ENCODE measurements at regions not wholly inside any gene's neighbourhood (a gene's known extent, or its start where the extent isn't known, plus 50 kb on each side); places are given as distances from the start of the nearest gene placed in this dataset.
"Not testable (repeated sequence)": the region's sequence is repeated elsewhere in the genome, so short reads cannot be mapped to it uniquely, and the experiment has no call there.

DNA sequence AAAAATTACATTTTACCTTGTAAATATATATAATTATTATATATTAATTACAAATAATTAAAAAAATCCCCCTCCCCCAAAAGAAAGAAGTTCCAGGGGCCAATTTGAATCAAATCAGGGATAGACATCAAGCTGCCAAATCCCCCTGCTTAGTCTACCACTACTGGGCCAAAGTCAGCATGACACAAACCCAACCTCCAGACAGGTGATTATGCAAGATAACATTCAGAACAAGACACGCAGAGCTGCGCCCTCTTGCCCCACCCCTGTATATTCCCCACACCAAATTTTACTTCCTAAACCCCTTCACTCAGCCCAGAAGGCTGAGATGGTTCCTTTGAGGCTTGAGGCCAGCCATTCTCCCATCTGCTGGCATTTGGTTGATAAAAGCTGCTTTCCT is 2059.1 kb upstream of the CDH6 start:
- TF ChIP-seq, protein P1, sequence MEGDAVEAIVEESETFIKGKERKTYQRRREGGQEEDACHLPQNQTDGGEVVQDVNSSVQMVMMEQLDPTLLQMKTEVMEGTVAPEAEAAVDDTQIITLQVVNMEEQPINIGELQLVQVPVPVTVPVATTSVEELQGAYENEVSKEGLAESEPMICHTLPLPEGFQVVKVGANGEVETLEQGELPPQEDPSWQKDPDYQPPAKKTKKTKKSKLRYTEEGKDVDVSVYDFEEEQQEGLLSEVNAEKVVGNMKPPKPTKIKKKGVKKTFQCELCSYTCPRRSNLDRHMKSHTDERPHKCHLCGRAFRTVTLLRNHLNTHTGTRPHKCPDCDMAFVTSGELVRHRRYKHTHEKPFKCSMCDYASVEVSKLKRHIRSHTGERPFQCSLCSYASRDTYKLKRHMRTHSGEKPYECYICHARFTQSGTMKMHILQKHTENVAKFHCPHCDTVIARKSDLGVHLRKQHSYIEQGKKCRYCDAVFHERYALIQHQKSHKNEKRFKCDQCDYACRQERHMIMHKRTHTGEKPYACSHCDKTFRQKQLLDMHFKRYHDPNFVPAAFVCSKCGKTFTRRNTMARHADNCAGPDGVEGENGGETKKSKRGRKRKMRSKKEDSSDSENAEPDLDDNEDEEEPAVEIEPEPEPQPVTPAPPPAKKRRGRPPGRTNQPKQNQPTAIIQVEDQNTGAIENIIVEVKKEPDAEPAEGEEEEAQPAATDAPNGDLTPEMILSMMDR (IDR thresholded peaks at IDR 0.05; ENCODE audit: insufficient read depth, low read length, severe bottlenecking): no peak
- no peaks in the 10 kb centered on the region for H3K27me3 ChIP-seq (ENCODE audit: control insufficient read depth, insufficient read depth, low read length)
- H3K4me3 ChIP-seq (ENCODE audit: low read depth, low read length): no peak overlapping the region
- FAIRE-seq (no peak), DNase-seq (ENCODE audit: low read depth) (no peak)
- H3K36me3 ChIP-seq (ENCODE audit: control insufficient read depth, insufficient read depth, low read length): no peaks in the 10 kb centered on the region

DNA sequence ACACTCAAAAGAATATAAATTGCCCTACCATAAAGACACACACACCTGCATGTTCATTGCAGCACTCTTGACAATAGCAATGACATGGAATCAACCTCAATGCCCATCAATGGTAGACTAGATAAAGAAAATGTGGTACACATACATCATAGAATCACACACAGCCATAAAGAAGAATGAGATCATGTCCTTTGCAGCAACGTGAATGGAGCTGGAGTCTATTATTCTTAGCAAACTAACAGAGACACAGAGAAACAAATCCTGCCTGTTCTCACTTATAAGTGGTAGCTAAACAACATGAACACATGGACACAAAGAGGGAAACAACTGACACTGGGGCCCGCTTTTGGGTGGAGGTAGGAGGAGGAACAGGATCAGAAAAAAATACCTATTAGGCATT is 2062.2 kb upstream of the CDH6 start:
- Histone ChIP-seq H3K27me3 (ENCODE audit: control insufficient read depth, insufficient read depth, low read length) (no peaks in the 10 kb centered on the region), H3K36me3 (ENCODE audit: control insufficient read depth, insufficient read depth, low read length) (no peaks in the 10 kb centered on the region), H3K4me3 (ENCODE audit: low read depth, low read length) (no peak overlapping the region)
- no peak for FAIRE-seq
- TF ChIP-seq, protein P1 (IDR thresholded peaks at IDR 0.05; ENCODE audit: insufficient read depth, low read length, severe bottlenecking): no peak
- DNase-seq (ENCODE audit: low read depth): no peak

DNA sequence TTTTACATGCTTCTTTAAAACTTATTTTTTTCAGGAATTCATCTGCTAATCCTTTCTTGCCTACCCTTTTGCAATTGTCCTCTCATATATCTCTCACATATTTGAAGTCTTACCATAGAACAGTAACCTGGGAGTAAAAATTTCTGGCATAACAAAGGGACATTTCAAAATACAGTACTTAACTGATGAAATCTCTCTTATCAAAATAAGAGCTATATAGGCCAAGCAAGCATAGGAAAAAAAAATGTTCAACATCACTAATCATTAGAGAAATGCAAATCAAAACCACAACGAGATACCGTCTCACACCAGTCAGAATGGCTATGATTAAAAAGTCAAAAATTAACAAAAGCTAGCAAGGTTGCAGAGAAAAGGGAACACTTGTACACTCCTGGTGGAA is 2062.7 kb upstream of the CDH6 start:
- Histone ChIP-seq H3K4me3 (ENCODE audit: low read depth, low read length) (no peak overlapping the region), H3K36me3 (ENCODE audit: control insufficient read depth, insufficient read depth, low read length) (no peaks in the 10 kb centered on the region), H3K27me3 (ENCODE audit: control insufficient read depth, insufficient read depth, low read length) (no peaks in the 10 kb centered on the region)
- FAIRE-seq (no peak), DNase-seq (ENCODE audit: low read depth) (no peak)
- TF ChIP-seq, protein P1 (IDR thresholded peaks at IDR 0.05; ENCODE audit: insufficient read depth, low read length, severe bottlenecking): no peak

DNA sequence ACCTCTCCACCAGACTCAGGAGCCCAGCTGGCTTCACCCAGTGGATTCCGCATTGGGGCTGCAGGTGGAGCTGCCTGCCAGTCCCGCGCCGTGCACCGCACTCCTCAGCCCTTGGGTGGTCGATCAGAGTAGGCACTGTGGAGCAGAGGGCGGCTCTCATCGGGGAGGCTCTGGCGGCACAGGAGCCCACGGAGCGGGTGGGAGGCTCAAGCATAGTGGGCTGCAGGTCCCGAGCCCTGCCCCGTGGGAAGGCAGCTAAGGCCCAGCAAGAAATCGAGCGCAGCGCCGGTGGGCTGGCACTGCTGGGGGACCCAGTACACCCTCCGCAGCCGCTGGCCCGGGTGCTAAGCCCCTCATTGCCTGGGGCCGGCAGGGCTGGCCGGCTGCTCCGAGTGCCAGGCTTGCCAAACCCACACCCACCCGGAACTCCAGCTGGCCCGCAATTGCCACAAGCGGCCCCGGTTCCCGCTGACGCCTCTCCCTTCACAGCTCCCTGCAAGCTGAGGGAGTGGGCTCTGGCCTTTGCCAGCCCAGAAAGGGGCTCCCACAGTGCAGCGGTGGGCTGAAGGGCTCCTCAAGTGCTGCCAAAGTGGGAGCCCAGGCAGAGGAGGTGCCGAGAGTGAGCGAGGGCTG is 2065.8 kb upstream of the CDH6 start:
- H3K27me3 ChIP-seq (ENCODE audit: control insufficient read depth, insufficient read depth, low read length); H3K4me3 ChIP-seq (ENCODE audit: low read depth, low read length); DNase-seq (ENCODE audit: low read depth); FAIRE-seq; H3K36me3 ChIP-seq (ENCODE audit: control insufficient read depth, insufficient read depth, low read length): not testable (repeated sequence)

DNA sequence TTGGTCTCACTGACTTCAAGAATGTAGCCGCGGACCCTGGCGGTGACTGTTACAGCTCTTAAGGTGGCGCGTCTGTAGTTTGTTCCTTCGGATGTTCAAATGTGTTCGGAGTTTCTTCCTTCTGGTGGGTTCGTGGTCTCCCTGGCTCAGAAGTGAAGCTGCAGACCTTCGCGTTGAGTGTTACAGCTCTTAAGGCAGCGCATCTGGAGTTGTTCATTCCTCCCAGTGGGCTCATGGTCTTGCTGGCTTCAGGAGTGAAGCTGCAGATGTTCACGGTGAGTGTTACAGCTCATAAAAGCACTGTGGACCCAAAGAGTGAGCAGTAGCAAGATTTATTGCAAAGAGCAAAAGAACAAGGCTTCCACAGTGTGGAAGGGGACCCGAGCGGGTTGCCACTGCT is 2067.0 kb upstream of the CDH6 start:
- H3K4me3 ChIP-seq (ENCODE audit: low read depth, low read length); DNase-seq (ENCODE audit: low read depth); FAIRE-seq; H3K27me3 ChIP-seq (ENCODE audit: control insufficient read depth, insufficient read depth, low read length); H3K36me3 ChIP-seq (ENCODE audit: control insufficient read depth, insufficient read depth, low read length): not testable (repeated sequence)

DNA sequence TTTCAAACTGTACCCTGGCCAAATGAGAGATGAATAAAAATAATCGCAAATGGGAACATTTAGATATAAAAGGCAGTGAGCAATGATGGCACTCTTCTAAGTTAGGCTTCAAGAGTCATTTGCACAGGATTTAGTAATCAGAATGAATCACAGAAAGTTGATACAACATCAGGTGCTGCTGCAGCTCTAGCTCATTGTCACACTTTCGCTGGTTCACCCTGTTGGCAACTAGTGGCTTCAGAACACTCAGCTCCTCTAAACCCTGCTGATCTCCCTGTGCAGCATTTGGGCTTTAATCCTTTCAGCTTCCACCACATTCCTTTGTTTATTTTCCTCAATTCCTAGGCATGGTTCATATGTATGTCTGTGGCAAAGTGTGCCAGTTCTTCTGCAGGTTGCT is 2071.2 kb upstream of the CDH6 start:
- Histone ChIP-seq H3K27me3 (ENCODE audit: control insufficient read depth, insufficient read depth, low read length) (no peaks in the 10 kb centered on the region), H3K36me3 (ENCODE audit: control insufficient read depth, insufficient read depth, low read length) (no peaks in the 10 kb centered on the region), H3K4me3 (ENCODE audit: low read depth, low read length) (no peak overlapping the region)
- no peak for DNase-seq (ENCODE audit: low read depth)
- TF ChIP-seq, protein P1 (IDR thresholded peaks at IDR 0.05; ENCODE audit: insufficient read depth, low read length, severe bottlenecking): no peak
- peak; percentile 40 for FAIRE-seq

DNA sequence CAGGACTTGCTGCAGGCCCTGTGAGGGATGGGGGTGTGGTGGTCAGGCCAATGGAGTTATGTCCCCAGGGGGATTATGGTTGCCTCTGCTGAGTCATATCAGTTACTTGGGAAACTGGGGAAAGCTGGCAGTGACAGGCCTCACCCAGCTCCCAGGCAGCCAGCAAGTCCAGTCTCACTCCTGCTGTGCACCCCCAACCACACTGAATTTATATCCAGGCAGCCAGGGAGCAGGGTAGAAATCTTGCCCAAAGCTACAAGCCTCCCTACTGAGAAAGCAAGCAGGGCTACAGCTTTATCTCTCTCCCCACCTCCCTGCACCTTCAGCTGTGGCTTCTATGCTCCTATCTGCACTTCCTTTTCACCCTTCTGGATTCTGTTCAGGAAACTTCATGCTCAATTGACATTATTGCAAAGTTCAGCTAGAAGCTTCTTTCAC is 2076.0 kb upstream of the CDH9 start:
- TF ChIP-seq, protein P1 (IDR thresholded peaks at IDR 0.05; ENCODE audit: insufficient read depth, low read length, severe bottlenecking): no peak
- no peak for FAIRE-seq
- DNase-seq (ENCODE audit: low read depth): no peak
- Histone ChIP-seq H3K4me3 (ENCODE audit: low read depth, low read length) (no peak overlapping the region), H3K36me3 (ENCODE audit: control insufficient read depth, insufficient read depth, low read length) (no peaks in the 10 kb centered on the region), H3K27me3 (ENCODE audit: control insufficient read depth, insufficient read depth, low read length) (no peaks in the 10 kb centered on the region)
